HG02973 (cell line): ENCODE measurements at regions not wholly inside any gene's neighbourhood (a gene's known extent, or its start where the extent isn't known, plus 50 kb on each side); places are given as distances from the start of the nearest gene placed in this dataset.

Experiments
- ATAC-seq: cut with Tn5 transposase; IDR thresholded peaks from one replicate; pipeline ENCODE4 v1.9.1; 2021; ENCODE audit warnings: moderate library complexity; ENCODE audit not compliant: unreplicated experiment

DNA sequence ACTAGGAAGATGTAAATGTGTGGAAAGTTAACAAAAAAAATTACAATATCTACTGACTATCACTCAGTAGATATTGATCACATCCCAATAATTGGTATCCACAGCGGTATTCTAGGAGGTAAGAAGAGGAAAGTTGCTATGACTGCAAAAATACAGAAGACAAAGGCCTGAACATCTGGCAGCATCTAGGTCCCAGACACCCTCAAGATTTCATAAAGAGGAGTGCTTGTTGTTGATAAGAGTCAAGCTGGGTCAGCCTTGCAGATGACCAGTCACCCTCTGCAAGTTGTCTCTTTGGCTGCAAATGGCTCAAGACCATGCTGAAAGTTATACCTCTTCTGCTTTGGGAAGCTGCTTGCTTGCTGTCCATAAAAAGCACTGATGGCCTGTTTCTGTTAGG lies 179.8 kb upstream of the FOXN2 start:
- ATAC-seq, result no peak

DNA sequence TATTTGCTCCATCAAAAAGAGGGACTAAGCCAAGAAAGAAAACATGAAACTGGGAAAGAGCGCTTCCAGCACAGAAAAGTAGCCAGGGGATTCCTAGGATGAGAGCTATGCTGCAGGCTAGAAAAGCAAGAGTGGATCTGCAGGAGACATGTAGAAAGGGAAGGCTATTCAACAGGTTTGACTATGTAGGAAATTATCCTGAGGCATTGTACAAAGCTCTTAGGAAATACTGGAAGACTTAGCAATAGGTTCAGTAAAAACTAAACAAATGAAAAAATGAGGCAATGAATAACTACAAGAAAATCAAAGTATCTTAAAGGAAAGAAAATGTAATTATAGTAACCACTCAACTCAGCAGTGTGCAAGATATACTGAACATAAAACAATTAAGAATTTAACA lies 178.7 kb upstream of the FOXN2 start:
- ATAC-seq, result no peak

DNA sequence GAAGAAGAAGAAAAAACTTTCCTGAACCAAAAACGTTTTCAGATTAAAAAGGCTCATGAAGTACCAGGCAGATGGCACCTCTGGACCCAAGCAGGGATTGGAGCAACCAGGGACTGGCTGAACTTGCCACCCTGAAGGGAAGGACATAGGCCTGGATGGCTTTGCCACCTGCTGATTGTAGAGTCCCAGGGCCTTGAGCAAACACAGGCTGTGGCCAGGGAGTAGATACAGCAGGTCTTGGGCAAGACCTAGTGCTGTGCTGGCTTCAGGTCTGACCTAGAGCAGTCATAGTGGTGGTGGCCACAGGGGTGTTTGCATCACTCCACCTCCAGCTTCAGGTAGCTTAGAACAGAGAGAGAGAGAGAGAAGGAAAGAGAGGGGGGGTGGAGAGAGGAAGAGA lies 176.7 kb upstream of the FOXN2 start:
- no peak for ATAC-seq

DNA sequence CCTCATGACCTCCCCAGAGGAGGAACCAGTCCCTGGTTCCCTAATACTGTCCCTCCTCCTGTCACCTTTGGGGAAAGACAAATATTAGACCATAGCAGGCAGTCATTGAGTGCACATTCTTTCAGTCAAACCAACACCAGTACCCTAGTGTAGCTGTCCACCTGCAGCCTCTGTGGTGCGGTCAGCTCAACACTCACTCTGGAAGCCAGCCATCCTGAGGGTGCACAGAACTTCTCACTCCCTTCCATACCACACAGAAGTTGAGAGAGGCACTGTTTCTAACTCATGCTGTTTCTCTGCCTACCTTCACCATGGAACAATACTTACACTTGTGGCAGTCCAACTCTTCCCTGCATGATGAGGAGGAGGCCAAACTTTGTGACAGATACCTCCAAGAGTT lies 175.6 kb upstream of the FOXN2 start:
- no peak for ATAC-seq

DNA sequence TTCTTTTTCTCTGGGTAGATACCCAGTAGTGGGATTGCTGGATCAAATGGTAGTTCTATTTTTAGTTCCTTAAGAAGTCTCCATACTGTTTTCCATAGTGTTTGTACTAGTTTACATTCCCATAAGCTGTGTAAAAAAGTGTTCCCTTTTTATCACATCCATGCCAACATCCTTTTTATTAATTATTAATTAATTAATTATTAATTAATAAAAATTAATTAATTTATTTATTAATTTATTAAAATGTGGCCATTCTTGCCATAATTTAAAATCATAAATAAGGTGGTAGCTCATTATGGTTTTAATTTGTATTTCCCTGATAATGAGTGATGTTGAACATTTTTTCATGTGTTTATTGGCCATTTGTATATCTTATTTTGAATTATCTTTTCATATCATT lies 173.9 kb upstream of the FOXN2 start:
- no peak for ATAC-seq

DNA sequence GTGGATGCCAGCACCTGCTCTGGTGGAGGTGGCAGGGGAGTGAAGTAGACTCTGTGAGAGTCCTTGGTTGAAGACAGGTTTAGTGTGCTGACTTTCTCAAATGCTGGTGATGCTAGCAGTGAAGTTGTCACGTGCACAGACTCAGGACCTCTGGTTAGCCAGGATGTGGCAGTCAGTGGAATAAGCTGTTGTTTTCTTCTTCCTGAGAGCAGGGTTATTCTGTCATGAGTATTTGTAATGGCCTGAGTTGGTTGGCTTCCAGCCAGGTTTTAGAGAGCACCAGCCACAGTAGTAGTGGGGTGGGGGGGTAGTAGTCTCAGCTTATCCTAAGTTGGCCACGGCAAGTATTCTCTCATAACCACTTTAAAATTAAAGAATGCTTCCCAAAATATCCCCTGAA lies 169.7 kb upstream of the FOXN2 start:
- no peak for ATAC-seq

DNA sequence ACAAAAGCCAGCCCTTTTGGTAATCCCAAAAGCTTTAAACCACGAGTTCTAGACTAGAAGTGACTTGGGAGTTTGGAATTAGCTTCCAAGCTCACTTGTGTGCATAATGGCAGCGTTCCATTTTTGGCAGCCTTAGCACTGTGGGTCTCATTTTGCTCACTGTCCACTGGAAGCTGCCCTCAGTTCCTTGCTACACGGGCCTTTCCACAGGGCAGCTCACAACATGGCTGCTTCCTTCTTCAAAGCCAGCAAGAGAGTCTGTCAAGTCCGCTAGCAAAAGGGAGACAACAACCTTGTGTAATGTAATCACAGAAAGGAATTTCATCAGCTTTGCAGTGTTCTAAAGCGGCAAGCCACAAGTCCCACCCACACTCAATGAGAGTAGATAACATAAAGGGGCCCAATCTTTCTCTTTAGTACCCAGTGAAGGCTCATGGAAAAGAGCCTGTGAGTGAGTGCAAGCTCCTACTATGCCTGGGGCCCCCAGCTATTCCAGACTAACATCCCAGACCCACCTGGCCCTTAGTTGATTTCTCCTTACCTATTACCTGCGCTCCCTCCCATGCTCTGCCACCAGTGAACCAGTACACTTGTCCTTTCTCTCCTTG lies 168.5 kb upstream of the FOXN2 start:
- no peak for ATAC-seq

DNA sequence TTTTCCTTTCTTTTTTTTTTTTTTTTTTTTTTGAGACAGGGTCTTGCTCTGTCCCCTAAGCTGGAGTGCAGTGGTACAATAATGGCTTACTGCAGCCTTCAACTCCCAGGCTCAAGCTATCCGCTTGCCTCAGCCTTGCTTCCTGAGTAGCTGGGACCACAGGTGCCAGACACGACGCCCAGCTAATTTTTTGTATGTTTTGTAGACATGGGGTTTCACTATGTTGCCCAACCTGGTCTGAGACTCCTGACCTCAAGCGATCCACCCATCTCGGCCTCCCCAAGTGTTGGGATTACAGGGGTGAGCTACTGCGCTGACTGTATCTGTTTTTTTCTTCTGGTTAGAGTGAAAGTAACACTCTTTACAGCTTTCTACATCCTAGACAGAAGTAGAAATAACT lies 167.9 kb upstream of the FOXN2 start:
- ATAC-seq, result no peak

DNA sequence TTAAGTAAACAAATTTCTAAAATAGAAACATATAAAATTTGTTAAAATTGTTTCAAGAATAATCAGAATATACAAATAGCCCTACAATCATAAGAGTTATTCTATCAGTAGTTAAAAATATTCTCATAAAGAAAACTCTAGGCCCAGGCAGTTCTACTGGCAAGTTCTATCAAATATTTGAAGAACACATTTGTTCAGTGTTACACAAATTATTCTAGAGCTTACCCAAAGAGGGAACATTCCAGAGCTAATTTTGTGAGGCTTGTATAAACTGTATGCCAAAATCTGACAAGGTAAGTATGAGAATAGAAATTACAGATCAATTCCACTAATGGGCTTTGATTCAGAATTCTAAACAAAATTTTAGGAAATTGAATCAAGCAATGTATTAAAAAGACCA lies 166.8 kb upstream of the FOXN2 start:
- ATAC-seq, result no peak

DNA sequence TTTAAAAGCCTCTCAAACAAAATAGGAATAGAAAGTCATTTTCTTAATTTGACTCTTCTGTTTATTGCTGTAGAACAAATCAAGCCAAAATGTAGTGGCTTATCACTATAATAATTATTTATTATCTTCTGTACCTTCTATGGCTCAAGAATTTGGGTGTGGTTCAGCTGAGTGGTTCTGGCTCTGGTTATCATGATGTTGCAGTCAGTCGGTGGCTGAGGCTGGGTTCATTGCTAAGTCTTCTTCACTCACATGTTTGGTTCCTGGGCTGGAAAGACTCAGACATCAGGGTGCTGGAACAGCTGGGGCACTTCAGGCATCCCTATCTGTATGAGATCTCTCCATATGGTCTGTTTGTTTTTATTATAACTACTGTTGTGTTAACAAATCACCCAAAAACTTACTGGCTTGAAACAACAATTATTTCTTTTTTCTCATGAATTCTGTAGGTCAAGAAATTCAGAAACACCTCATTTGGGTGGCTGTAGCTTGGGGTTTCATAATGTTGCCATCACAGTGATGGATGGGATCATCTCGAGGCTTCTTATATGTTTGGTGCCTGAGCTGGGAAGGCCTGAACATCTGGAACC lies 165.5 kb upstream of the FOXN2 start:
- ATAC-seq, result no peak

DNA sequence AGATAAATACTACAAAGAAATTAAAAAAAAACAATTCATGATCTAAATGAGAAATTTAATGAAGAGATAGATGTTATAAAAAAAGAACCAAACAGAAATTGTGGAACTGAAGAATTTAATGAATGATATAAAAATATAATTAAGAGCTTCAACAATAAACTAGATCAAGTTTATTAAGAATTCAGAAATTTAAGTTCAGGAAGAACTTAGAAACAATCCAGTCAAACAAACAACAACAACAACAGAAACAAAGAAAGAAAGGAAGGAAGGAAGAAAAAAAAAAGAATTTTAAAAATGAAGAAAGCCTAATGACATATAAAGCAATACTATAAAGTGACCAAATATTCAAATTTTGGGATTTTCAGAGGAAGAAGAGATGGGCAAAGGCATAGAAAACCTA lies 157.3 kb upstream of the FOXN2 start:
- ATAC-seq, result no peak

DNA sequence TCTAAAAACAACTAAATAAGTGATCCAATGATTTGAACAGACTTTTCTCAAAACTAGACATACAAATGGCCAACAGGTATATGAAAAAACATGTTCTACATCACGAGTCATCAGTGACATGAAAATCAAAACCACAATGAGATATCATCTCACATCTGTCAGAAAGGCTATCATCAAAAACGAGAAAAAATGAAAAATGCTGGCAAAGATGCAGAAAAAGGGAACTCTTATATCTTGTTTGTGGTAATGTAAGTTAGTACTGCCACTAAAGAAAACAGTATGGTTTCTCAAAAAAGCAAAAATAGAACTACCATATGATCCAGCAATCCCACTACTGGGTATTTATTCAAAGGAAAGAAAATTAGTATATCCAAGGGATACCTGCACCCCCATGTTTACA lies 152.9 kb upstream of the FOXN2 start:
- no peak for ATAC-seq

DNA sequence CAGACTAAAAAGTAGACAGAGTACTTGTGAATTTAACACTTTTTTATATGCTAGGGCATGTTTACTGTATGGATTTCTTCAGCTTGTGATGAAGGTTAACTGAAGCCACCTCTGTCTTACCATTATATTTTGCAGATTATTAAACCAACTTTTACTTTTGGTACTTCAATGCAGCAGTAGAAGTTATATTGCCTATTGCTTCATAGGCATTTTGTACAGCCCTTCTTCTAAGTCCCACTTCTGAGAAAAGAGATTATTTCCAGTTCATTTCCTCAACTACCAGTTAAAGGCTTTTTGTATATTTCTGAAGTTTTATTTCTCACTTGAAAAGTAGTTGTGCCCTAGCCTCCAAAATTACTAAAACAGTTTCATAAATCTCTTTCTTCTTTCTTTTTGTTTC lies 151.7 kb upstream of the FOXN2 start:
- ATAC-seq, result no peak

DNA sequence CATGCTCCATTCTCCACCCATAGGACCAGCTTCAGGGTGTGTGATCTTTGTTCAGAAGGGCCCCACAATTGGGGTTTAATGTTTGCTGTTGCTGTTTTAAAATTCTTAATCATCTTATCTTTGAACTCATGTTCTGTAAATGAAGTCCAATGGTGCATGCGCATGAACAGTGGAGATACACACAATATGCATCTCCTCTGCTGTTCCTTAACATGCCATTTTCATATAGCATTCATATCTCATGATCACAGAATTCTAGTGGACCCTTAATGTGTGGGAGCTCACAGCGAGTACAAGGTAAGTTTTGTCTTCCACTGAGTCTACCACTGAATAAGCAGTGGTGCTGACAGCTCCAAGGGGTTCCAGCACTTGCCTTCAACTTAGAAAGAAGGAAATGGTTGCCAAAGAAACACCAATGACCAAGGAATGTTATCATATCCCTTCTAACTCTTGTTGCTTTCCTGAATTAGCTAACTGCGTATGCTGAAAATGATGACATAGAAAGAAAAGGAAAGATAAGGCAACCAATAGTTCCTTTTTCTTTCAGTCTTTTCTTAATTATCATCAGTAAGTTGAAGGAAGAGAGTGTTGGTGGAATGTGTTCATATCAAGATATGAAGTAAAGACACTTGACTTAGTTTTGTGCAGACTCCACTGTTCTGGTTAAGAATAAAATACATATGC lies 149.3 kb upstream of the FOXN2 start:
- no peak for ATAC-seq

DNA sequence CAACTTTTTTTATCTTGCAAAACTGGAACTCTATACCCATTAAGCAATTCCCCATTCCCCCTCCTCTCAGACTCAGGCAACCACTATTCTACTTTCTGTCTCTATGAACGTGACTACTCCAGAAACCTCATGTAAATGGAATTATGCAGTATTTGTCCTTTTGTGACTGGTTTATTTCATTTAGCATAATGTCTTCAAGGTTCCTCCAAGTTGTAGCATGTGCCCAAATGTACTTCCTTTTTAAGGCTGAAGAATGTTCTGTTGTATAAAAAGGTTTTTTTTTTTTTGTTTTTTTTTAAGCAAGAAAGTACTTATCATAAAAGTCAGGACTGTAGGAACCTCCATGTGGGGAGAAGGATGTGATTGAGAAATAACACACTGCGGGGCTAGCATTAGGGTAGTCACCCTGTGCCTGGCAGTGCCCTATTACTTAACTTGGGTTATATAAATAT lies 145.3 kb upstream of the FOXN2 start:
- no peak for ATAC-seq

DNA sequence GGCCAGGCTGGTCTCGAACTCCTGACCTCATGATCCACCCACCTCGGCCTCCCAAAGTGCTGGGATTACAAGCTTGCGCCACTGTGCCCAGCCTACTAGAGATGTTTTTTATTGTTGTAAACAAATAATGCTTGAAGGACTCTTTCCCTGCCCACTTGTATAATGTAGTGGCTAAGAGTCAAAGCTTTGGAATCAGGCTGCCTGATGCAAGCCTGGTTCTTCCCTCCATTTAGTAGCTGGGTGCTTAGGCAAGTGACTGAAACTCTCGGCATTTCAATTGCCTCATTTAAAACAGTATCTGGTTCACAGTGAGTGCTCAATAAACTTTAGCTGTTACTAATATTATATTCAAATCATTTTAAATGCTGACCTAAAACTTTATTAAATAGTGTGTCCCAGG lies 144.2 kb upstream of the FOXN2 start:
- no peak for ATAC-seq

DNA sequence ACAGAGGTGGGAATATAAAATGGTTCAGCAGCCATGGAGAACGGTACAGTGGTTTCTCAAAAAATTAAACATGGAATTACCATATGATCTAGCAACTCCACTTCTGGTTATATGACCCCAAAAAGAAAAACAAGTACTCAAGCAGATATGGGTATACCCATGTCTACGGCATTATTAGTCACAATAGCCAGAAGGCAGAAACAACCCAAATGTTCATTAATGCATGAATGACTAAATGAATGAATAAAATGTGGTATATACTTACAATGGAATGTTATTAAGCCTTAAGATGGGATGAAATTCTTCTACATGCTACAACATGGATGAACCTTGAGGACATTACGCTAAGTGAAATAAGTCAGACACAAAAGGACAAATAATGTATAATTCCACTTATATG lies 141.3 kb upstream of the FOXN2 start:
- ATAC-seq, result no peak

DNA sequence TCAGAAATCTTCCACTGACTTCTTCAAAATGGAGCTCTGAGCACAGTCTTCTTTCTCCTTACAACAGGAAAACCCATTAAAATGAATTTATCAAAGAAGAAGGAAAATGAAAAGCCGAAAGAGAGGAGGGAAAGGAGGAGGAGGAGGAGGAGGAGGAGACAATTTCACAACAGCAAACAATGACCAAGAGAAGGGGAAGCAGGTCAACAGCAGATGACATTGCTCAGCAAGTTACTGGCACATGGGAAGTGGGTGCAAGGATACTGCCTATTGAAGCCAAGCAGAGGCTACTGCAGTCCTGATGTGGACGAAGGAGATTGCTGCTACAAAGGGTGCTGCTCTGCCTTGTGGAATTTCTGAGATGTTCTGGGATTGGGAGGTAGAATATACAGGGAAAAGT lies 140.0 kb upstream of the FOXN2 start:
- no peak for ATAC-seq

DNA sequence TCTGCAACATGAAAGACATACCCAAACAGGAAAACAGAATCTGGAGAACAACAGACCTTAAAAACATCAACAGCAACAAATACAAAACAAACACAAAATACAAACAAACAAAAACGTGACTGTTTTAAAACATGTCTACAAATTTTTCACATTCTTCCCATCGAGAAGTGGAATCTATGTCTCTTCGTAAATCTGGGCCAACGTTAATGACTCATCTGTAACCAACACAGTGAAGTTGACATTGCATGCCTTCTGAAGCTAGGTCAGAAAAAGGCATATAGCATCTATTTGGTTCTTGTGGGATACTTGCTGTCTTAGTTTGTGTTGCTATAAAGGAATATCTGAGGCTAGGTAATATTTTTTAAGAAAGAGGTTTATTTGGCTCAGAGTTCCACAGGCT lies 139.2 kb upstream of the FOXN2 start:
- ATAC-seq, result no peak

DNA sequence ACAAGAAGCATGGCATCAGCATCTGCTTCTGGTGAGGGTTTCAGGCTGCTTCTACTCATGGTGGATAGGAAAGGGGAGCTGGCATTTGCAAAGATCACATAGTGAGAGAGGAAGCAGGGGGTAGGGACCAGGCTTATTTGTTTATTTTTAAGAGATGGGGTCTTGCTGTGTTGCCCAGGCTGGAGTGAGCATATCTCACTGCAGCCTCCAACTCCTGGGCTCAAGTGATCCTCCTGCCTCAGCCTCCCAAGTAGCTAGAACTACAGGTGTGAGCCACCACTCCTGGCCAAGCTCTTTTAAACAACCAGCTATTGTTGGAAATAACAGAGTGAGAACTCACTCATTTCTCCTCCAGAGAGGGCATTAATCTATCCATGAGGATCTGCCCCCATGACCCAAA lies 138.8 kb upstream of the FOXN2 start:
- no peak for ATAC-seq

DNA sequence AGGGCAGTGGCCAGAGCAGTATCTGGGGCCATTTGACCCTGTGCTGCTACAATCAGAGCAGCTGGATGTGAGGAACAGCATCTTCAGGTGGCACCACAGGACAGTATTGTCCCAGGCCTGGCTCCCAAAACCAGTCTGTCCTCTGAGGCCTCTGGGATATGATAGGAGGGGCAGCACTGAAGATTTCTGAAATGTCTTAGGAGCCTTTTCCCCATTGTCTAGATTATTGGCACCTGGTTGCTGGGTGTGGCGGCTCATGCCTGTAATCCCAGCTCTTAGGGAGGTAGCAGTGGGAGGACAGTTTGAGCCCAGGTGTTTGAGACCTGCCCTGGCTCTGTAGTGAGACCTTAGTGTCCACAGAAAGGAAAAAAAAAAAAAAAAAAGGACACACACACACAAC lies 137.6 kb upstream of the FOXN2 start:
- no peak for ATAC-seq

DNA sequence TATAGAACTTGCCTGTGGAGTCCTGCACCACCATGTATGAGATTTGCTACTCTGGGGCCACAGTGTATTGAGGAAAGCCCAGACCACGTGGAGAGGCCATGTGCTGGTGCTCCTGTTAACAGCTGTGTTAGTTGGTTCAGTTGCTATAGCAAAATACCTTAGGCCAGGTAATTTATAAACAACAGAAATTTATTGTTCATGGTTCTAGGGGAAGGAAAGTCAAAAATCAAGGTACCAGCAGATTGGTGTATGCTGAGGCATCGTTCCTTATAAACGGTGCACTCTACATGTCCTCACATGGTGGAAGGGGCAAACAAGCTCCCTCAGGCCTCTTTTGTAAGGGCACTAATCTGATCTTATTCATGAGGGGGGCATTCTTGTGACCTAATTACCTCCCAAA lies 135.9 kb upstream of the FOXN2 start:
- no peak for ATAC-seq

DNA sequence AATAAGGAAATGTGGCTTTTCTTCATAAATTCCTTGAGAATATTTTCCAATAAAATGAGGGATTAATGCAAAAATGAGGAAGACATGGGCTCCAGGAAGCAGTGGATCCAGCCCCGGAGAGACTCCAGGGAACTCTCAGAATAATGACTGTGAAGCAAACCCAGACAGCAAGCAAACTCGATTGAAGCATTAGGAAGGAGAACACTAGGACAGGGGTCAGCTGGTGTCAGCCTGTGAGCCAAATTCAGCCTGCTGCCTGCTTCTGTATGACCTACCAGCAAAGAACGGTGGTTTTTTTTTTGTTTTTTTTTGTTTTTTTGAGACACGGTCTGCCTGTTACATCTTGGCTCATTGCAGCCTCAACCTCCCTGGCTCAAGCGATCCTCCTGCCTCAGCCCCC lies 133.9 kb upstream of the FOXN2 start:
- ATAC-seq, result no peak
